Muscle of arm (tissue), 1 donor: ENCODE measurements at regions not wholly inside any gene's neighbourhood (a gene's known extent, or its start where the extent isn't known, plus 50 kb on each side); places are given as distances from the start of the nearest gene placed in this dataset.
"Not testable (repeated sequence)": the region's sequence is repeated elsewhere in the genome, so short reads cannot be mapped to it uniquely, and the experiment has no call there.

Experiments
- DNase-seq: peaks from one replicate; pipeline ENCODE4 v3.0.0-alpha.2; 2013

DNA sequence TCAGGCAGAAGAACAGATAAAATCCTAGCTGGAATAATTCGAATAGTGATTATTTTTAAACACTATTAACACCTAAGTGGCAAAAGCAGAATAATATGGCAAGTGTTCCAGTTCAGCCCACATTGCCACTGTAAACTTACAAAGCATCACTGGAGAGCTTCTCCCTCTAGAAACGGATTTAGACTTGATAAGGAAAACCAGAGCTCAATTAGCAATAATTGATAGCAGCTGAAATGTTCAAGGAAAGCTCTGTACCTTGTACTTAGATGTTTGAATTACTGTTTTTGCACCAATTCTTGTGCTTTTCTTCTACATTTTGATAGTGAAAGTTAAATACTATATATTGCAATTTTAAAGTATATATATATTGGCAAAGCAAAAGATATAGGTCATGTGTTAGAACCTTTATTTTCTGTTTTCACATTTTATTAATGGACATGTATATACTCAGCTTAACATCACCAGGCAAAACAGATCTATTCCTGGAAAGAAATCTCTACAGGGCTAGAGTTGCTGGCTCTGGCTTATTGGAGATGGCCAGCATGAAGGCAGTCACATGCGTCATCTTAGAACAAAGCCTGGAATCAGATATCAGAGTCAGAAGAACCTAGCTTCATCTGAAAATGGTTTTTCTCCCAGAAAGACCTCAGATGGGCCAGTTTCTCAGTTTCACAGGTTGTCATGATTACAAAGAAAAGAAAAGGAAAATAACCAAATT is 149.1 kb upstream of the CTAGE1 start:
- no peak for DNase-seq

GRCh38 chr18:22567794-22568193 is 150.1 kb upstream of the CTAGE1 start:
- DNase-seq, result no peak

GRCh38 chr18:22570492-22570891 is 152.8 kb upstream of the CTAGE1 start:
- DNase-seq, result no peak

- no peak for DNase-seq
Measured at GRCh38 chr18:22572341-22572740, 154.6 kb upstream of the CTAGE1 start.

- no peak for DNase-seq
Measured at GRCh38 chr18:22579271-22579670, 161.6 kb upstream of the CTAGE1 start.

GRCh38 chr18:22585333-22585732 is 167.6 kb upstream of the CTAGE1 start:
- no peak for DNase-seq

- DNase-seq, result no peak
Measured at GRCh38 chr18:22585821-22586220, 168.1 kb upstream of the CTAGE1 start.

DNA sequence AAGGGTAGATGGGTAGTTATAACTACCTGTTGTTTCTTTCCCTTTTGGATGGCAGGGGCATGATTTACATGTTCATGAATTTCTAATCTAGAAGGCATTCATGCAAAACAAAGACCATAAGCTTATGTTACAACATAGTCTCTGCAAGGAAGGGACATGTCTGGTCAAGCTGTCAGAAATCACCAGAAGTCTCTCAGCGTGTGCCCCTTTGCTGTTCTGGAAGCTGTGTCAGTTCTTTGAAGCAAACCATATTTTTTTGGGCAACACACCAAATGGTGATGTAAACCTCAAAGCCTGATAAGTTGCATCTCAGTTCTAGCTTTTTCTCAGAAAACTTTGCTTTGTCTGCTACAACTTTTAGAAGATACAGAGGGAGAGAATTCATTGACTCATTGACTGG is 173.5 kb upstream of the CTAGE1 start:
- no peak for DNase-seq

GRCh38 chr18:22594155-22594690 is 176.5 kb upstream of the CTAGE1 start:
- no peak for DNase-seq

- no peak for DNase-seq
Measured at GRCh38 chr18:22601481-22601880, 183.8 kb upstream of the CTAGE1 start.

DNA sequence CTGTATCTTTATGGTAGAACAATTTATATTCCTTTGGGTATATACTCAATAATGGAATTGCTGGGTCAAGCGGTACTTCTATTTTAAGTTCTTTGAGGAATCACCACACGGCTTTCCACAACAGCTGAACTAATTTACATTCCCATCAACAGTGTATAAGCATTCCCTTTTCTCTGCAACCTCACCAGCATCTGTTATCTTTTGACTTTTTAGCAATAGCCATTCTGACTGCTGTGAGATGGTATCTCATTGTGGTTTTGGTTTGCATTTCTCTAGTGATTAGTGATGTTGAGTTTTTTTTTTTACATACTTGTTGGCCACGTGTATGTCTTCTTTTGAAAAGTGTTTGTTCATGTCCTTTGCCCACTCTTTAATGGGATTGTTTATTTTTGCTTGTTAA is 184.7 kb upstream of the CTAGE1 start:
- not testable (repeated sequence) for DNase-seq

GRCh38 chr18:22603902-22604301 is 186.2 kb upstream of the CTAGE1 start:
- no peak for DNase-seq

GRCh38 chr18:22604390-22604985 is 186.8 kb upstream of the CTAGE1 start:
- DNase-seq, result no peak

GRCh38 chr18:22604986-22605421 is 187.3 kb upstream of the CTAGE1 start:
- DNase-seq, result no peak

GRCh38 chr18:22605736-22606135 is 188.0 kb upstream of the CTAGE1 start:
- no peak for DNase-seq

DNA sequence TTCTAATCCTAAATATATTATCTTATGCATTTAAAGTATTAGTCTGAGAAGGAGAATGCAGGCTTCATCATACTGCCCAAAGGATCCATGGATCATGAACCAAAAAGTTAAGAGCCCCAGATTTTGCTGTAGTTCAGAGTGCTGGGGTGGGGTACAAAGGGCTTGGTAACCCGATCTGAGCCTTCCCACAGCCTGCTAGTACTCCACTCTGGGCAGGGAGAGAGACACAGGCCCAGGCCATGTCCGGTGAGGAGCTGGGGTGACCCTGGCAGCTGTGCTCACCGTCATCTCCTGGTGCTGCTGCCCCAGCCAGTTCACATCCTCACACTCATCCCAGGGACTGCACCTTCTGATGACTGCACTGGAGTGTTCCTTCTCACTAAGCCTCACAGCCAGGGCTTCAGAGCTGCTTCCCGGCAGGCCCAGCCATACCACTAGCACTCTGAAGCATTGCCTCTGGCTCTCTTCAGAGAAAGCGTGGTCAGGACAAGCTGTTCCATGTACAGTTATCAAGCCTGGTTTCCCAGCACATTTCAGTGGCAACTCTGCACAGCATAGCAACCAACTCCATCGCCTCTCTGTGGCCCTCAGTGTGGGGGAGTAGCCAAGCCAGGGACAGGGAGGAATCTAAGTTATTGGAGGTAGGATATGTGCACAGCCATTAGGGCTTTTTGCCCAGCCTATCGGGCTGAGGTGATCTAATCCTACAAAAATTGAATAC is 189.0 kb upstream of the CTAGE1 start:
- DNase-seq, result no peak

GRCh38 chr18:22607284-22607635 is 189.5 kb upstream of the CTAGE1 start:
- no peak for DNase-seq

DNA sequence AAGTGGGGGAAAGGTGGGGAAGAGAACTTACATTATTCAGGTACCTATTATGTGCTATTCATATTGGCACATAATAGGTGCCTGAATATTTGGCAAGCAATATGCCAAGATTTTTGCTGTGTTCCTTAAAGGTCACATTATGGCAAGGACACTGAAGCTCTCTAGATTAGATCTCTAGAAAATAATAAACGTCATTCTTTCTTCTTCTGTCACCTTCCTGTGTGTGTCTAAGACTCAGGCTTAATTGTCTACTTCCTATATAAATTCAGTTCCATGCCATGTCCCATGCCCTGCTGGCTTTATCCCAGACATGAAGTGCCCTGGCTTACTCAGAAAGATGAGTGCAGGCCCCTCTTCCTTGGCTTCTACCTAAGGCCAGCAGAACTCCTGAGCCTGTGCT is 191.1 kb upstream of the CTAGE1 start:
- DNase-seq, result no peak

GRCh38 chr18:22609642-22610041 is 191.9 kb upstream of the CTAGE1 start:
- DNase-seq, result no peak

DNA sequence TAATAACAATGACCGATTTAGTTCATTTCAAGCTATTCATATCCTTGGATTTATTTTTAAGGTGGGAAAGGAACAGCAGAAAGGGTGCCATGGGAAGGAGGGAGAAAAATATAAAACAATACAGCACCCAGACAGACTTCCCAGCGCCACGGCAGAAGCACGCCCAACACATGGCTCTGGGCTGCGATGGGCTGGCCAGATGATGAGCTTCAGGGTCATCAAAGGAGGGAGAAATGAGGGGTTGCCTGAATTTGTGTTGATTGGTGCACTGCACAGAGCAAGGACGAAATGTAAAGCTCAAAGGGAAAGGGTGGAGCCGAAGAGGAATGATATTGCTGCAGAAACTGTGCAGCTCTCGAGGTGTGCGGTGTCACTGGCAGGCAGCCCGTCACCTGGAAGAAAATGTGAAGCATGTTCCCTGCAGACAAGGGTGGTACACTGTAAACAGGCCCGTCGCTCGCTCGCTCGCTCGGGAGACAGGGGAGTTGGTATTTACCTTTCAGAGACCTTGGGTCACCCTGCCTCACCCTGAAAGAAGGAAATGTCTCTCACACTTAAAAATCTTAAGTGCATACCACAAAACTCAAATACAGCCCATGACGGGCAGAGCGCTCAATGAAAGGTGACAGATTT is 195.5 kb upstream of the CTAGE1 start:
- DNase-seq, result no peak

DNA sequence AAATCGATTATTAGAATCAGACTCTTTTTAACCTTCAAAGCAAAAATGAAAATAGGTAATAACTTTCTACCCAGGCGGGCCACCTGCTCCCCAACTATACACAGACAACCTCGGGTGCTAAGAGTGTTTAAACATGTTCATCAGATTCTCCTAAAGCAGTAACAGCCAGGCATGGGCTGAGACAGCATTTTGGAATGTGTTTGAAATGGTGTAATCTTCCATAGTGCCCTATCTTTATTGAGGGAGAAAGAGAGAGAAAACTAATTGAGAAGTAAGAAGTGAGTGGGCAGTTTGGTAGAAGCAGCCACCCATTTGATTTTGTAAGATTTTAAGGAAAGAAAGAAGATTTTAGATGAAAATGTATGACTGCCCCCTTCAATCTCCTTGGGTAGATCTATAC is 196.1 kb upstream of the CTAGE1 start:
- no peak for DNase-seq

GRCh38 chr18:22623513-22623912 is 205.8 kb upstream of the CTAGE1 start:
- DNase-seq, result no peak

GRCh38 chr18:22624176-22624575 is 206.5 kb upstream of the CTAGE1 start:
- DNase-seq, result no peak
